ENCODE measurements at regions not wholly inside any gene's neighbourhood (a gene's known extent, or its start where the extent isn't known, plus 50 kb on each side); places are given as distances from the start of the nearest gene placed in this dataset.

DNA sequence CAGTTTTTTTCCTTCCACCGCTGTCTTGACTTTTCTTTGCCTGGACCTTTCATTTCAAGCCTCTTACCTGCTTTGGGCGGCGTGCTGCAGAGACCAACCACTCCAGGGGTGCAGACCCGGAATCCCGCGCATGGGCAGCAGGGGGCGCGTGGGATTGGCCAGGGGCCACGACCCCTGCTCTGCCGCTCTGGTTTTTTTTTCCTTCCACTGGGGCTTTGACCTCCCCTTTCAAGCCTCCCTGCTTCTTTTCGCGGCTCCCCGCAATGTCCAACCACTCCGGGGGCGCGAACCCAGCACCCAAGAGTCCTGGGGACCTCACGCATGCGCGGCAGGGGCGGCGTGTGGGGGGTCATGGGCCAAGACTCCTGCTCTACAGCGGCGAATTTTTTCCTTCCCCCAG is 325.1 kb downstream of the ALG10 start:
- TF ChIP-seq, protein P1, sequence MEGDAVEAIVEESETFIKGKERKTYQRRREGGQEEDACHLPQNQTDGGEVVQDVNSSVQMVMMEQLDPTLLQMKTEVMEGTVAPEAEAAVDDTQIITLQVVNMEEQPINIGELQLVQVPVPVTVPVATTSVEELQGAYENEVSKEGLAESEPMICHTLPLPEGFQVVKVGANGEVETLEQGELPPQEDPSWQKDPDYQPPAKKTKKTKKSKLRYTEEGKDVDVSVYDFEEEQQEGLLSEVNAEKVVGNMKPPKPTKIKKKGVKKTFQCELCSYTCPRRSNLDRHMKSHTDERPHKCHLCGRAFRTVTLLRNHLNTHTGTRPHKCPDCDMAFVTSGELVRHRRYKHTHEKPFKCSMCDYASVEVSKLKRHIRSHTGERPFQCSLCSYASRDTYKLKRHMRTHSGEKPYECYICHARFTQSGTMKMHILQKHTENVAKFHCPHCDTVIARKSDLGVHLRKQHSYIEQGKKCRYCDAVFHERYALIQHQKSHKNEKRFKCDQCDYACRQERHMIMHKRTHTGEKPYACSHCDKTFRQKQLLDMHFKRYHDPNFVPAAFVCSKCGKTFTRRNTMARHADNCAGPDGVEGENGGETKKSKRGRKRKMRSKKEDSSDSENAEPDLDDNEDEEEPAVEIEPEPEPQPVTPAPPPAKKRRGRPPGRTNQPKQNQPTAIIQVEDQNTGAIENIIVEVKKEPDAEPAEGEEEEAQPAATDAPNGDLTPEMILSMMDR (IDR thresholded peaks at IDR 0.05), result no peak
- TF ChIP-seq POLR2A (IDR thresholded peaks at IDR 0.05; ENCODE audit: low read depth) (no peak), EP300 (IDR thresholded peaks at IDR 0.05) (no peak), POLR2AphosphoS5 (IDR thresholded peaks at IDR 0.05) (no peak)
